LHCN-M2 (cell line): ENCODE measurements at regions not wholly inside any gene's neighbourhood (a gene's known extent, or its start where the extent isn't known, plus 50 kb on each side); places are given as distances from the start of the nearest gene placed in this dataset.
"Not testable (repeated sequence)": the region's sequence is repeated elsewhere in the genome, so short reads cannot be mapped to it uniquely, and the experiment has no call there.

Experiments used
- DNase-seq: peaks from one replicate; pipeline ENCODE4 v3.0.0-alpha.2; 2012; ENCODE audit warnings: low read depth

GRCh38 chr11:112310848-112311247, 50.2 kb upstream of the PLET1 start:
- no peak for DNase-seq

- no peak for DNase-seq
Observed at GRCh38 chr11:112315057-112315720, 54.5 kb upstream of the PLET1 start.

GRCh38 chr11:112315861-112316739, 55.4 kb upstream of the PLET1 start:
- DNase-seq = no peak

- peak; percentile 19 for DNase-seq
Observed at GRCh38 chr11:112316971-112317370, 56.3 kb upstream of the PLET1 start.

- DNase-seq = peak; percentile 98
Observed at GRCh38 chr11:112318184-112318591, 57.5 kb upstream of the PLET1 start.

- no peak for DNase-seq
Observed at GRCh38 chr11:112318661-112319060, 58.0 kb upstream of the PLET1 start.

- peak; percentile 88 for DNase-seq
Observed at GRCh38 chr11:112320668-112321067, 60.0 kb upstream of the PLET1 start.

GRCh38 chr11:112321501-112322172, 61.0 kb upstream of the PLET1 start:
- DNase-seq = peak; percentile 98

- no peak for DNase-seq
Observed at GRCh38 chr11:112322173-112322790, 61.6 kb upstream of the PLET1 start.

- DNase-seq = no peak
Observed at GRCh38 chr11:112334381-112334780, 73.7 kb upstream of the PLET1 start.

GRCh38 chr11:112336356-112336886, 75.8 kb upstream of the PLET1 start:
- no peak for DNase-seq

GRCh38 chr11:112339566-112339965, 78.9 kb upstream of the PLET1 start:
- no peak for DNase-seq

- DNase-seq = peak; percentile 55
Observed at GRCh38 chr11:112343368-112344039, 82.8 kb upstream of the PLET1 start.

- no peak for DNase-seq
Observed at GRCh38 chr11:112344040-112344413, 83.4 kb upstream of the PLET1 start.

GRCh38 chr11:112345166-112345565, 84.5 kb upstream of the PLET1 start:
- DNase-seq = peak; percentile 78

- DNase-seq = no peak
Observed at GRCh38 chr11:112345706-112346105, 85.0 kb upstream of the PLET1 start.

GRCh38 chr11:112346586-112346985, 85.9 kb upstream of the PLET1 start:
- no peak for DNase-seq

- no peak for DNase-seq
Observed at GRCh38 chr11:112348480-112349029, 87.9 kb upstream of the PLET1 start.

- DNase-seq = not testable (repeated sequence)
Observed at GRCh38 chr11:112351423-112351822, 90.8 kb upstream of the PLET1 start.

GRCh38 chr11:112352907-112353306, 92.2 kb upstream of the PLET1 start:
- peak; percentile 20 for DNase-seq

GRCh38 chr11:112354364-112354763, 93.7 kb upstream of the PLET1 start:
- DNase-seq = no peak
